Spleen (tissue), 7 donors: ENCODE measurements at regions not wholly inside any gene's neighbourhood (a gene's known extent, or its start where the extent isn't known, plus 50 kb on each side); places are given as distances from the start of the nearest gene placed in this dataset.

Experiments
- POLR2AphosphoS5 ChIP-seq, 3 donors: sonication (generic); formaldehyde crosslinking; IDR thresholded peaks; one replicate each; pipeline ENCODE4 v1.5.1; 2017; ENCODE audit warnings: antibody characterized with exemption in 3 of 3
- TF ChIP-seq, protein P1 (sequence below), 11 experiments: fragments of 200-600 bp in 7 of 11; fragments of 450-650 bp in 4 of 11; sonication (generic) in 4 of 11; IDR thresholded peaks in 8 of 11; conservative IDR thresholded peaks in 3 of 11; 1 replicate in 7 of 11; 2 replicates in 4 of 11; pipeline versions ENCODE4 v1.4.0 to v1.8.0; 2016 to 2021; ENCODE audit warnings: antibody characterized with exemption in 11 of 11, inconsistent platforms in 4 of 11, mild to moderate bottlenecking in 1 of 11
- donor health status: DM: no; HTN: no; CAD: no; lungs with moderate emphysema.
- donor health status: DM: no; HTN: no; CAD: no.
- donor health status: DM: no; HTN: no; CAD: no.

DNA sequence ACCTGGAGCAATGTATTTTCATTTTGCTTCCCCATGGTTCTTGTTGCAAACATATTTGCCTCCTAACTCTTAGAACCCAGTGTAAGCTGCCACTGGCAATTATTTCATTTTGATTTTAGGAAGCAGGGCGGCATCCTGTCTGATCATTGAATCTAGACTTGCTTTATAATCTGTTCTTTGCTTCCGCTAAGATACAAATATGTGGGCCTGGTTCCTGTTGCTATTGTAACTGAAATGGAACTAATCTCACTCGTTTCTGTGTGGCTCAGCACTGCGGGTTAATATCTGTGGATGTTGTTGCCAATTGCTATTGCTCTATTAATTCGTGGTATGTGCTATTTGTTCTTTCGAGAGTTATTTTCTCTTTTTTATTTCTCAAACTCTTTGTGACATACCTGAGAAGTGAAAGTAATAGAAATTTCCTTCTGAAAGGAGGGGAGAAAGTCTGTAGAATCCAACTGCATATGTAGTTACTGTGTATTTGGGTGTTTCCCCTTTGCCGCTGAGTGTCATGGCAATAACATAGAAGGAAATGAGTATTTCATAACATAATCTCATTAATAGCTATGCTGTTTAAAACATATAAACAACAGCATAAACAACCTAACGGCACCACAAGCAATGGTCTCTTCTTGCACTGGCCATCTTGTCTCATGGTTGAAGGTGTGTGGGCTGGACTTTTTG, 62.4 kb downstream of the FZD1 start:
- TF ChIP-seq, protein P1, sequence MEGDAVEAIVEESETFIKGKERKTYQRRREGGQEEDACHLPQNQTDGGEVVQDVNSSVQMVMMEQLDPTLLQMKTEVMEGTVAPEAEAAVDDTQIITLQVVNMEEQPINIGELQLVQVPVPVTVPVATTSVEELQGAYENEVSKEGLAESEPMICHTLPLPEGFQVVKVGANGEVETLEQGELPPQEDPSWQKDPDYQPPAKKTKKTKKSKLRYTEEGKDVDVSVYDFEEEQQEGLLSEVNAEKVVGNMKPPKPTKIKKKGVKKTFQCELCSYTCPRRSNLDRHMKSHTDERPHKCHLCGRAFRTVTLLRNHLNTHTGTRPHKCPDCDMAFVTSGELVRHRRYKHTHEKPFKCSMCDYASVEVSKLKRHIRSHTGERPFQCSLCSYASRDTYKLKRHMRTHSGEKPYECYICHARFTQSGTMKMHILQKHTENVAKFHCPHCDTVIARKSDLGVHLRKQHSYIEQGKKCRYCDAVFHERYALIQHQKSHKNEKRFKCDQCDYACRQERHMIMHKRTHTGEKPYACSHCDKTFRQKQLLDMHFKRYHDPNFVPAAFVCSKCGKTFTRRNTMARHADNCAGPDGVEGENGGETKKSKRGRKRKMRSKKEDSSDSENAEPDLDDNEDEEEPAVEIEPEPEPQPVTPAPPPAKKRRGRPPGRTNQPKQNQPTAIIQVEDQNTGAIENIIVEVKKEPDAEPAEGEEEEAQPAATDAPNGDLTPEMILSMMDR (IDR thresholded peaks at IDR 0.05 in 8 of 11, conservative IDR thresholded peaks at IDR 0.05 in 3 of 11), result no peak
- no peak for TF ChIP-seq POLR2AphosphoS5 (IDR thresholded peaks at IDR 0.05)
